Lower leg skin (tissue), 3 donors: ENCODE measurements at regions not wholly inside any gene's neighbourhood (a gene's known extent, or its start where the extent isn't known, plus 50 kb on each side); places are given as distances from the start of the nearest gene placed in this dataset.

Experiments used
- CTCF ChIP-seq, 3 donors: fragments of 450-650 bp; IDR thresholded peaks; one replicate each; pipeline ENCODE4 v1.5.1; 2016; ENCODE audit warnings: antibody characterized with exemption in 3 of 3, mild to moderate bottlenecking in 3 of 3, moderate library complexity in 2 of 3
- POLR2A ChIP-seq, 2 donors: fragments of 450-650 bp; IDR thresholded peaks; one replicate each; pipeline ENCODE4 v1.6.1; 2016 to 2017; ENCODE audit warnings: antibody characterized with exemption in 2 of 2, mild to moderate bottlenecking in 1 of 2, moderate library complexity in 1 of 2

DNA sequence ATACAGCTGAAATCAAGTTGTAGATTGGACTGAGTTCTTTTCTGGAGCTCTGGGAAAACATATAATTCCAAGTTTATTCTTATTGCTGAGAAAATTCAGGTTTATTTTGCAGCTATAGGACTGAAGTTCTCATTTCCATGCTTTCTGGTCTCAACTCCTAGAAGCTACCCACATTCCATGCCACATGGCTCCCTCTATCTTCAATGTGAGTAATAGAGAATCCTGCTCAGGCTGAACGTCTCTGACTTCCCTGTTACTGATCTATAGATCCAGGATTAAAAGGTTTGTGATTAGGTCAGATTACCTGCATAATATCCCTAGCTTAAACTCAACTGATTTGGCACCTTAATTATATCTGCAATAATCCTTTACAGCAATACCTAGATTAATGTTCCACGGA lies 453.8 kb upstream of the MC4R start:
- TF ChIP-seq CTCF (IDR thresholded peaks at IDR 0.05) (no peak), POLR2A (IDR thresholded peaks at IDR 0.05) (no peak)
